ENCODE measurements at regions not wholly inside any gene's neighbourhood (a gene's known extent, or its start where the extent isn't known, plus 50 kb on each side); places are given as distances from the start of the nearest gene placed in this dataset.

DNA sequence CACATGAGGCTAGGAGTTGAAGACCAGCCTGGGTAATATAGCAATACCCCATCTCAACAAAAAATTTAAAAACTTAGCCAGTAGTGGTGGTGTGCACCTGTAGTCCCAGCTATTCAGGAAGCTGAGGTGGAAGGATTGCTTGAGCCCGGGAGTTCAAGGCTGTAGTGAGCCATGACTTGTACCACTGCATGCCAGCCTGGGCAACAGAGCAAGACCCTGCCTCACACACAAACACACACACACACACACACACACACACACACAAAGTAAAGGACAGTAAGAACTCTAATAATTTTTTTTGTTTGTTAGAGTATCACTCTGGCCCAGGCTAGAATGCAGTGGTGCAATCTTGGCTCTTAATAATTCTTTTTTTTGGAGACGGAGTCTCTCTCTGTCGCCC lies 138.0 kb upstream of the SOD1 start (continued):
- TF ChIP-seq, protein P1, sequence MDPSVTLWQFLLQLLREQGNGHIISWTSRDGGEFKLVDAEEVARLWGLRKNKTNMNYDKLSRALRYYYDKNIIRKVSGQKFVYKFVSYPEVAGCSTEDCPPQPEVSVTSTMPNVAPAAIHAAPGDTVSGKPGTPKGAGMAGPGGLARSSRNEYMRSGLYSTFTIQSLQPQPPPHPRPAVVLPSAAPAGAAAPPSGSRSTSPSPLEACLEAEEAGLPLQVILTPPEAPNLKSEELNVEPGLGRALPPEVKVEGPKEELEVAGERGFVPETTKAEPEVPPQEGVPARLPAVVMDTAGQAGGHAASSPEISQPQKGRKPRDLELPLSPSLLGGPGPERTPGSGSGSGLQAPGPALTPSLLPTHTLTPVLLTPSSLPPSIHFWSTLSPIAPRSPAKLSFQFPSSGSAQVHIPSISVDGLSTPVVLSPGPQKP (CRISPR knock-in tag; IDR thresholded peaks at IDR 0.05): no peak
- TF ChIP-seq, protein P2, sequence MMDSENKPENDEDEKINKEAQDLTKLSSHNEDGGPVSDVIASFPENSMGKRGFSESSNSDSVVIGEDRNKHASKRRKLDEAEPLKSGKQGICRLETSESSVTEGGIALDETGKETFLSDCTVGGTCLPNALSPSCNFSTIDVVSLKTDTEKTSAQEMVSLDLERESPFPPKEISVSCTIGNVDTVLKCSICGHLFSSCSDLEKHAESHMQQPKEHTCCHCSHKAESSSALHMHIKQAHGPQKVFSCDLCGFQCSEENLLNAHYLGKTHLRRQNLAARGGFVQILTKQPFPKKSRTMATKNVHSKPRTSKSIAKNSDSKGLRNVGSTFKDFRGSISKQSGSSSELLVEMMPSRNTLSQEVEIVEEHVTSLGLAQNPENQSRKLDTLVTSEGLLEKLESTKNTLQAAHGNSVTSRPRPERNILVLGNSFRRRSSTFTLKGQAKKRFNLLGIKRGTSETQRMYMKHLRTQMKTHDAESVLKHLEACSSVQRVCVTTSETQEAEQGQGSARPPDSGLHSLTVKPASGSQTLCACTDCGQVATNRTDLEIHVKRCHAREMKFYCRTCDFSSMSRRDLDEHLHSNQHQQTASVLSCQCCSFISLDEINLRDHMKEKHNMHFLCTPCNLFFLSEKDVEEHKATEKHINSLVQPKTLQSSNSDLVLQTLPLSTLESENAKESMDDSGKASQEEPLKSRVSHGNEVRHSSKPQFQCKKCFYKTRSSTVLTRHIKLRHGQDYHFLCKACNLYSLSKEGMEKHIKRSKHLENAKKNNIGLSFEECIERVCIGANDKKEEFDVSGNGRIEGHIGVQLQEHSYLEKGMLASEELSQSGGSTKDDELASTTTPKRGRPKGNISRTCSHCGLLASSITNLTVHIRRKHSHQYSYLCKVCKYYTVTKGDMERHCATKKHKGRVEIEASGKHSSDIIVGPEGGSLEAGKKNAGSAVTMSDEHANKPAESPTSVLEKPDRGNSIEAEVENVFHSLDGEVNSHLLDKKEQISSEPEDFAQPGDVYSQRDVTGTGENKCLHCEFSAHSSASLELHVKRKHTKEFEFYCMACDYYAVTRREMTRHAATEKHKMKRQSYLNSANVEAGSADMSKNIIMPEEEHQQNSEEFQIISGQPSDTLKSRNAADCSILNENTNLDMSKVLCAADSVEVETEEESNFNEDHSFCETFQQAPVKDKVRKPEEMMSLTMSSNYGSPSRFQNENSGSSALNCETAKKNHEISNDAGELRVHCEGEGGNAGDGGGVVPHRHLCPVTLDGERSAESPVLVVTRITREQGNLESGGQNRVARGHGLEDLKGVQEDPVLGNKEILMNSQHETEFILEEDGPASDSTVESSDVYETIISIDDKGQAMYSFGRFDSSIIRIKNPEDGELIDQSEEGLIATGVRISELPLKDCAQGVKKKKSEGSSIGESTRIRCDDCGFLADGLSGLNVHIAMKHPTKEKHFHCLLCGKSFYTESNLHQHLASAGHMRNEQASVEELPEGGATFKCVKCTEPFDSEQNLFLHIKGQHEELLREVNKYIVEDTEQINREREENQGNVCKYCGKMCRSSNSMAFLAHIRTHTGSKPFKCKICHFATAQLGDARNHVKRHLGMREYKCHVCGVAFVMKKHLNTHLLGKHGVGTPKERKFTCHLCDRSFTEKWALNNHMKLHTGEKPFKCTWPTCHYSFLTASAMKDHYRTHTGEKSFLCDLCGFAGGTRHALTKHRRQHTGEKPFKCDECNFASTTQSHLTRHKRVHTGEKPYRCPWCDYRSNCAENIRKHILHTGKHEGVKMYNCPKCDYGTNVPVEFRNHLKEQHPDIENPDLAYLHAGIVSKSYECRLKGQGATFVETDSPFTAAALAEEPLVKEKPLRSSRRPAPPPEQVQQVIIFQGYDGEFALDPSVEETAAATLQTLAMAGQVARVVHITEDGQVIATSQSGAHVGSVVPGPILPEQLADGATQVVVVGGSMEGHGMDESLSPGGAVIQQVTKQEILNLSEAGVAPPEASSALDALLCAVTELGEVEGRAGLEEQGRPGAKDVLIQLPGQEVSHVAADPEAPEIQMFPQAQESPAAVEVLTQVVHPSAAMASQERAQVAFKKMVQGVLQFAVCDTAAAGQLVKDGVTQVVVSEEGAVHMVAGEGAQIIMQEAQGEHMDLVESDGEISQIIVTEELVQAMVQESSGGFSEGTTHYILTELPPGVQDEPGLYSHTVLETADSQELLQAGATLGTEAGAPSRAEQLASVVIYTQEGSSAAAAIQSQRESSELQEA (IDR thresholded peaks at IDR 0.05; ENCODE audit: low read depth): no peak
- TF ChIP-seq TAF1 (IDR thresholded peaks at IDR 0.05; ENCODE audit: control insufficient read depth, extremely low read depth, insufficient read depth, low read length, severe bottlenecking) (no peak), EWSR1 (IDR thresholded peaks at IDR 0.05; ENCODE audit: borderline replicate concordance, low read depth, partially characterized antibody) (no peak), COPS2 (conservative IDR thresholded peaks at IDR 0.05) (no peak), ZNF507 (tag; conservative IDR thresholded peaks at IDR 0.05) (no peak), KAT2B (IDR thresholded peaks at IDR 0.05; ENCODE audit: low read depth, low read length) (no peak), ZSCAN29 (IDR thresholded peaks at IDR 0.05) (no peak), FOXA1 (IDR thresholded peaks at IDR 0.05; ENCODE audit: borderline replicate concordance) (no peak), BRCA1 (IDR thresholded peaks at IDR 0.05) (no peak), BRCA1 (CRISPR knock-in tag; IDR thresholded peaks at IDR 0.05) (no peak), MEF2D (tag; conservative IDR thresholded peaks at IDR 0.05; ENCODE audit: low read depth) (no peak)
- TF ChIP-seq, protein P3, sequence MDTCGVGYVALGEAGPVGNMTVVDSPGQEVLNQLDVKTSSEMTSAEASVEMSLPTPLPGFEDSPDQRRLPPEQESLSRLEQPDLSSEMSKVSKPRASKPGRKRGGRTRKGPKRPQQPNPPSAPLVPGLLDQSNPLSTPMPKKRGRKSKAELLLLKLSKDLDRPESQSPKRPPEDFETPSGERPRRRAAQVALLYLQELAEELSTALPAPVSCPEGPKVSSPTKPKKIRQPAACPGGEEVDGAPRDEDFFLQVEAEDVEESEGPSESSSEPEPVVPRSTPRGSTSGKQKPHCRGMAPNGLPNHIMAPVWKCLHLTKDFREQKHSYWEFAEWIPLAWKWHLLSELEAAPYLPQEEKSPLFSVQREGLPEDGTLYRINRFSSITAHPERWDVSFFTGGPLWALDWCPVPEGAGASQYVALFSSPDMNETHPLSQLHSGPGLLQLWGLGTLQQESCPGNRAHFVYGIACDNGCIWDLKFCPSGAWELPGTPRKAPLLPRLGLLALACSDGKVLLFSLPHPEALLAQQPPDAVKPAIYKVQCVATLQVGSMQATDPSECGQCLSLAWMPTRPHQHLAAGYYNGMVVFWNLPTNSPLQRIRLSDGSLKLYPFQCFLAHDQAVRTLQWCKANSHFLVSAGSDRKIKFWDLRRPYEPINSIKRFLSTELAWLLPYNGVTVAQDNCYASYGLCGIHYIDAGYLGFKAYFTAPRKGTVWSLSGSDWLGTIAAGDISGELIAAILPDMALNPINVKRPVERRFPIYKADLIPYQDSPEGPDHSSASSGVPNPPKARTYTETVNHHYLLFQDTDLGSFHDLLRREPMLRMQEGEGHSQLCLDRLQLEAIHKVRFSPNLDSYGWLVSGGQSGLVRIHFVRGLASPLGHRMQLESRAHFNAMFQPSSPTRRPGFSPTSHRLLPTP (IDR thresholded peaks at IDR 0.05; ENCODE audit: borderline replicate concordance, extremely low read depth, insufficient read length): no peak
